HCT116 (cell line): ENCODE measurements at regions not wholly inside any gene's neighbourhood (a gene's known extent, or its start where the extent isn't known, plus 50 kb on each side); places are given as distances from the start of the nearest gene placed in this dataset.

Experiments
- EZH2phosphoT487 ChIP-seq: fragments of 200-600 bp; IDR thresholded peaks from 2 replicates; pipeline ENCODE4 v1.6.1; 2018; ENCODE audit warnings: antibody characterized with exemption, borderline replicate concordance
- JUND ChIP-seq: IDR thresholded peaks from 2 replicates; pipeline ENCODE4 v1.6.1; 2012
- SP1 ChIP-seq: IDR thresholded peaks from 2 replicates; pipeline ENCODE4 v1.6.1; 2012; ENCODE audit warnings: low read depth
- TF ChIP-seq, protein P1 (sequence below), 3 experiments: fragments of 200-600 bp in 1 of 3; sonication (generic) in 1 of 3; IDR thresholded peaks in 2 of 3; conservative IDR thresholded peaks in 1 of 3; 2 replicates each; pipeline ENCODE4 v1.5.1; 2012 to 2017; ENCODE audit warnings: low read depth in 2 of 3, low read length in 2 of 3, antibody characterized with exemption in 1 of 3, borderline replicate concordance in 1 of 3, control low read depth in 1 of 3, mild to moderate bottlenecking in 1 of 3, mixed read lengths in 1 of 3, mixed run types in 1 of 3, moderate library complexity in 1 of 3; ENCODE audit not compliant: insufficient read depth in 1 of 3
- TF ChIP-seq, protein P2 (sequence below): IDR thresholded peaks from 2 replicates; pipeline ENCODE4 v1.6.1; 2012

DNA sequence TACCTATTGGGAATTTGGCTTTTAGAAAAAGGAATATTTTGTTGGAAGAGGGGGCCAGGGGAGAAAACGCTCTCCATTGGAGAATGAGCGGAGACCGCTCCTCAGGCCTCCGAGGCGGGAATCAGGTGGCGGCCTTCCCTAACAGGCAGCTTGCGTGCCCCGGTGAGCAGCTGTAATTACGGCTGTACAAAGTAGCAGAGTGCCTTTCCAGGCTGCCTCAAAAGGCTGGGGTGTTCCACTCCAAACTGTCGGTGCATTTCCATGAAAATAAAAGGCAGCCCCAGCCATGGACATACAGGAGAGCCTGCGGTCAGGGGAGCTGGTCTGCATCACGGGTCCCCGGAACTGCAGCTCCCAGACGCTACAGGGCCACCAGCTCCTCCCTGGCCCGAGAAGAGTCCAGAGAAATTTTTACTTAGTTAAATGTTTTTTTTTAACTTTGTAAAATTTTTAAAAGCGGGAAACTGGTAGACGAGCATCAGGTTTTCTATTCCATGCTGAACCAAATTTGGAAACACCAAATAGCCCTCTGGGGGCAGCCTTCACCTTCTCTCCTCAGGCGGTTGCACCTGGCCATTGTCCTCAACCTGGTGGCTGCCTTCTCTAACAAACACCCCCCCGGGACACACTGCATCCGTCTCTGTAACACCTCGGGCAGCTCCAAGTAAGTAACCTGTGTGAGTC, 209.3 kb upstream of the SALL3 start:
- TF ChIP-seq, protein P1, sequence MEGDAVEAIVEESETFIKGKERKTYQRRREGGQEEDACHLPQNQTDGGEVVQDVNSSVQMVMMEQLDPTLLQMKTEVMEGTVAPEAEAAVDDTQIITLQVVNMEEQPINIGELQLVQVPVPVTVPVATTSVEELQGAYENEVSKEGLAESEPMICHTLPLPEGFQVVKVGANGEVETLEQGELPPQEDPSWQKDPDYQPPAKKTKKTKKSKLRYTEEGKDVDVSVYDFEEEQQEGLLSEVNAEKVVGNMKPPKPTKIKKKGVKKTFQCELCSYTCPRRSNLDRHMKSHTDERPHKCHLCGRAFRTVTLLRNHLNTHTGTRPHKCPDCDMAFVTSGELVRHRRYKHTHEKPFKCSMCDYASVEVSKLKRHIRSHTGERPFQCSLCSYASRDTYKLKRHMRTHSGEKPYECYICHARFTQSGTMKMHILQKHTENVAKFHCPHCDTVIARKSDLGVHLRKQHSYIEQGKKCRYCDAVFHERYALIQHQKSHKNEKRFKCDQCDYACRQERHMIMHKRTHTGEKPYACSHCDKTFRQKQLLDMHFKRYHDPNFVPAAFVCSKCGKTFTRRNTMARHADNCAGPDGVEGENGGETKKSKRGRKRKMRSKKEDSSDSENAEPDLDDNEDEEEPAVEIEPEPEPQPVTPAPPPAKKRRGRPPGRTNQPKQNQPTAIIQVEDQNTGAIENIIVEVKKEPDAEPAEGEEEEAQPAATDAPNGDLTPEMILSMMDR (IDR thresholded peaks at IDR 0.05 in 2 of 3, conservative IDR thresholded peaks at IDR 0.05 in 1 of 3; ENCODE audit: borderline replicate concordance in 1 of 3, insufficient read depth in 1 of 3, low read depth in 2 of 3, low read length in 2 of 3) = no peak
- TF ChIP-seq JUND (no peak), EZH2phosphoT487 (no peak), SP1 (no peak)
- TF ChIP-seq, protein P2, sequence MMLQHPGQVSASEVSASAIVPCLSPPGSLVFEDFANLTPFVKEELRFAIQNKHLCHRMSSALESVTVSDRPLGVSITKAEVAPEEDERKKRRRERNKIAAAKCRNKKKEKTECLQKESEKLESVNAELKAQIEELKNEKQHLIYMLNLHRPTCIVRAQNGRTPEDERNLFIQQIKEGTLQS = no peak
